ENCODE measurements at regions not wholly inside any gene's neighbourhood (a gene's known extent, or its start where the extent isn't known, plus 50 kb on each side); places are given as distances from the start of the nearest gene placed in this dataset.
"Not testable (repeated sequence)": the region's sequence is repeated elsewhere in the genome, so short reads cannot be mapped to it uniquely, and the experiment has no call there.

GRCh38 chr1:146287881-146288280, 59.1 kb upstream of the NOTCH2NLA start:
- not testable (repeated sequence) for TF ChIP-seq MAX (IDR thresholded peaks at IDR 0.05; ENCODE audit: insufficient read depth, insufficient read length); CTCF (IDR thresholded peaks at IDR 0.05; ENCODE audit: extremely low read depth in 1 of 2, insufficient read depth in 1 of 2, low read depth in 1 of 2, low read length in 2 of 2); JUN (IDR thresholded peaks at IDR 0.05; ENCODE audit: borderline replicate concordance, insufficient read depth, insufficient read length, low read depth); POLR2A (IDR thresholded peaks at IDR 0.05; ENCODE audit: low read depth, low read length); EZH2 (IDR thresholded peaks at IDR 0.05; ENCODE audit: borderline replicate concordance, low read depth, low read length, severe bottlenecking); FOS (IDR thresholded peaks at IDR 0.05; ENCODE audit: borderline replicate concordance, insufficient read depth, low read length); POLR2AphosphoS5 (IDR thresholded peaks at IDR 0.05; ENCODE audit: insufficient read depth, low read depth, low read length); GATA2 (IDR thresholded peaks at IDR 0.05; ENCODE audit: insufficient read depth, insufficient read length, low read depth, low read length); MYC (IDR thresholded peaks at IDR 0.05; ENCODE audit: low read depth, low read length)
